Natural killer cell (primary cell): ENCODE measurements at regions not wholly inside any gene's neighbourhood (a gene's known extent, or its start where the extent isn't known, plus 50 kb on each side); places are given as distances from the start of the nearest gene placed in this dataset.

Source experiments
- ATAC-seq, 3 donors: fragments of 150-1000 bp in 2 of 3; fragments of 200-7000 bp in 1 of 3; cut with Tn5 transposase; 1 replicate in 1 of 3; 2 replicates in 2 of 3; pipeline ENCODE4 v1.10.0; 2021; ENCODE audit warnings: mild to moderate bottlenecking in 2 of 3, moderate library complexity in 2 of 3
- DNase-seq, 2 donors: peaks; one replicate each; pipeline versions ENCODE4 v3.0.0 to v3.0.0-alpha.2; 2013 to 2021; ENCODE audit warnings: mixed read lengths in 1 of 2
- H3K27ac ChIP-seq: one replicate; pipeline ENCODE4 v1.5.1; 2013; ENCODE audit warnings: mild to moderate bottlenecking, low read length
- H3K27me3 ChIP-seq: one replicate; pipeline ENCODE4 v1.6.1; 2013; ENCODE audit warnings: low read length; ENCODE audit not compliant: control insufficient read depth, insufficient read depth
- H3K36me3 ChIP-seq: one replicate; pipeline ENCODE4 v1.6.1; 2013; ENCODE audit warnings: low read length; ENCODE audit not compliant: control insufficient read depth, insufficient read depth
- H3K4me1 ChIP-seq: one replicate; pipeline ENCODE4 v1.6.1; 2013; ENCODE audit warnings: low read length; ENCODE audit not compliant: control insufficient read depth, insufficient read depth
- H3K4me3 ChIP-seq: one replicate; pipeline ENCODE4 v1.5.1; 2013; ENCODE audit warnings: low read length
- H3K9me3 ChIP-seq: one replicate; pipeline ENCODE4 v1.6.1; 2013; ENCODE audit warnings: low read length; ENCODE audit not compliant: control insufficient read depth, insufficient read depth
- H3K27ac Mint-ChIP-seq, 2 donors: one replicate each; pipeline ENCODE4 v1.8.0; 2022; ENCODE audit warnings: mild to moderate bottlenecking in 2 of 2, mixed read lengths in 2 of 2, moderate library complexity in 1 of 2
- H3K27me3 Mint-ChIP-seq, 2 donors: one replicate each; pipeline ENCODE4 v1.8.0; 2022; ENCODE audit warnings: low read depth in 2 of 2, mixed read lengths in 2 of 2
- H3K36me3 Mint-ChIP-seq: one replicate; pipeline ENCODE4 v1.8.0; 2022; ENCODE audit warnings: mixed read lengths
- H3K4me1 Mint-ChIP-seq, 2 donors: one replicate each; pipeline ENCODE4 v1.8.0; 2022; ENCODE audit warnings: mixed read lengths in 2 of 2
- H3K4me3 Mint-ChIP-seq: one replicate; pipeline ENCODE4 v1.8.0; 2022; ENCODE audit warnings: mild to moderate bottlenecking, moderate library complexity, mixed read lengths
- H3K9me3 Mint-ChIP-seq, 2 donors: one replicate each; pipeline ENCODE4 v1.8.0; 2022; ENCODE audit warnings: mixed read lengths in 2 of 2
- WGBS: methylation state at CpG from one replicate; pipeline ENCODE4 v1.1.7; 2013; ENCODE audit warnings: missing lambda C conversion rate; ENCODE audit not compliant: insufficient coverage; 5-methylcytosine and 5-hydroxymethylcytosine counted together
- intact Hi-C: fragments of 100-400 bp; cut with micrococcal nuclease; formaldehyde crosslinking; loops from one replicate; pipeline ENCODE4 v1.14.2; 2022
- TF ChIP-seq, protein P1 (sequence below): fragments of 200-600 bp; IDR thresholded peaks from one replicate; pipeline ENCODE4 v1.8.0; 2022; ENCODE audit warnings: antibody characterized with exemption

DNA sequence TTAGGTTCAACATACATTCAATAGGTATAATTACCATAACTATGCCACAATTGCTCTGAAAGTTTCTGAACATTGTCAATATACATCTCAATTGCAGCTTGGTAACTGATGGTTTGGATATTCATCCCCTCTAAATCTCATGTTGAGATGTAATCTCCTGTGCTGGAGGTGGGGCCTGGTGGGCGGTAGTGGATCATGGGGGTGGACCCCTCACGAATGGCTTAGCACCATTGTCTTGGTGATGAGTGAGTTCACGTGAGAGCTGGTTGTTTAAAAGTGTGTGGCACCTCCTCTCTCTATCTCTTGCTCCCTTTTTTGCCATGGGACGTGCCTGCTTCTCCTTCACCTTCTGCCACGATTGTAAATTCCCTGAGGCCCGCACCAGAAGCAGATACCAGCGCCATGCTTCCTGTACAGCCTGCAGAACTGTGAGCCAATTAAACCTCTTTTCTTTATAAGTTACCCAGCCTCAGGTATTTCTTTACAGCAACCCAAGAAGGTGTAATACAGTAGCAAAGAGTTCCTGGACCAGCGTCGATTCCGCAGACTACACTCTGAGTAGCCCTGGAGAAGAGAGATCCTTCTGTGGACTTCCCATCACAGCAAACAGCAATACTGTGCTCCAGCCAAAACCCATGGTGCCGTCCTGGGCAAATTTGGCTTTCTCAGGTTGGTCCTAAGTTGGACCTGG lies 83.8 kb upstream of the GRB10 start:
- ATAC-seq: no peak
- H3K4me1 Mint-ChIP-seq: peaks cover 5 to 8% of the 10 kb centered on the region in 2 donors
- H3K36me3 Mint-ChIP-seq: no peaks in the 10 kb centered on the region
- H3K9me3 ChIP-seq: no peaks in the 10 kb centered on the region
- H3K36me3 ChIP-seq: no peaks in the 10 kb centered on the region
- peaks cover 4 to 8% of the 10 kb centered on the region in 2 donors for H3K27me3 Mint-ChIP-seq
- no peak overlapping the region for H3K4me3 Mint-ChIP-seq
- H3K27ac Mint-ChIP-seq: no peak overlapping the region
- no peak for DNase-seq
- no peak overlapping the region for H3K4me3 ChIP-seq
- no peak overlapping the region for H3K27ac ChIP-seq
- intact Hi-C loops: no loop called here
- no peaks in the 10 kb centered on the region for H3K27me3 ChIP-seq
- no peaks in the 10 kb centered on the region for H3K4me1 ChIP-seq
- no peaks in the 10 kb centered on the region for H3K9me3 Mint-ChIP-seq
- TF ChIP-seq, protein P1, sequence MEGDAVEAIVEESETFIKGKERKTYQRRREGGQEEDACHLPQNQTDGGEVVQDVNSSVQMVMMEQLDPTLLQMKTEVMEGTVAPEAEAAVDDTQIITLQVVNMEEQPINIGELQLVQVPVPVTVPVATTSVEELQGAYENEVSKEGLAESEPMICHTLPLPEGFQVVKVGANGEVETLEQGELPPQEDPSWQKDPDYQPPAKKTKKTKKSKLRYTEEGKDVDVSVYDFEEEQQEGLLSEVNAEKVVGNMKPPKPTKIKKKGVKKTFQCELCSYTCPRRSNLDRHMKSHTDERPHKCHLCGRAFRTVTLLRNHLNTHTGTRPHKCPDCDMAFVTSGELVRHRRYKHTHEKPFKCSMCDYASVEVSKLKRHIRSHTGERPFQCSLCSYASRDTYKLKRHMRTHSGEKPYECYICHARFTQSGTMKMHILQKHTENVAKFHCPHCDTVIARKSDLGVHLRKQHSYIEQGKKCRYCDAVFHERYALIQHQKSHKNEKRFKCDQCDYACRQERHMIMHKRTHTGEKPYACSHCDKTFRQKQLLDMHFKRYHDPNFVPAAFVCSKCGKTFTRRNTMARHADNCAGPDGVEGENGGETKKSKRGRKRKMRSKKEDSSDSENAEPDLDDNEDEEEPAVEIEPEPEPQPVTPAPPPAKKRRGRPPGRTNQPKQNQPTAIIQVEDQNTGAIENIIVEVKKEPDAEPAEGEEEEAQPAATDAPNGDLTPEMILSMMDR: no peak
- 89% methylated on average over 10 of the region's 11 CpGs for WGBS

DNA sequence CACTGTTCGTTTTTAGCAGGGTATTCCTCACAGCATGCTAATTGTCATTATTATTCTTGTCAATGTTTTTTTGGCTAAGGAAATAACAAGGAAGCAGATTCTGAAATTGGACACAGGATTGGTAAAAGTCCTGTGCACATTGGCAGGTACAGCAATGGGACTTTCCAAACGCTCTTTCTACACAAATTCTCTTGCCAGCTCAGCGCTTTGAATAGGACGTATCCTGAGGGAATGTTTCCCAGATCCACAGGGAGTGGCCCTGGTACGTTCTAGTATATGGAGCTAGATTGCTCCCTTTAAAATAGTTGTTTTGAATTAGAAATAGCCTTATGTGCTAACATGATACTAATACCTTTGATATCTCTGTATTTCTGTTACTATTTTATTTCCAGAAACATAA lies 82.8 kb upstream of the GRB10 start:
- WGBS: 79% methylated on average over 4 of the region's 5 CpGs
- DNase-seq (no peak), ATAC-seq (no peak)
- H3K9me3 ChIP-seq: no peaks in the 10 kb centered on the region
- no peak overlapping the region for H3K27ac ChIP-seq
- Mint-ChIP-seq H3K9me3 (no peaks in the 10 kb centered on the region), H3K27ac (no peak overlapping the region), H3K4me1 (peaks cover 5 to 8% of the 10 kb centered on the region in 2 donors), H3K36me3 (no peaks in the 10 kb centered on the region), H3K27me3 (peaks cover 5 to 17% of the 10 kb centered on the region in 2 donors), H3K4me3 (no peak overlapping the region)
- intact Hi-C loops: no loop called here
- H3K27me3 ChIP-seq: no peaks in the 10 kb centered on the region
- H3K36me3 ChIP-seq: no peaks in the 10 kb centered on the region
- H3K4me1 ChIP-seq: no peaks in the 10 kb centered on the region
- H3K4me3 ChIP-seq: no peak overlapping the region
- TF ChIP-seq, protein P1: no peak

DNA sequence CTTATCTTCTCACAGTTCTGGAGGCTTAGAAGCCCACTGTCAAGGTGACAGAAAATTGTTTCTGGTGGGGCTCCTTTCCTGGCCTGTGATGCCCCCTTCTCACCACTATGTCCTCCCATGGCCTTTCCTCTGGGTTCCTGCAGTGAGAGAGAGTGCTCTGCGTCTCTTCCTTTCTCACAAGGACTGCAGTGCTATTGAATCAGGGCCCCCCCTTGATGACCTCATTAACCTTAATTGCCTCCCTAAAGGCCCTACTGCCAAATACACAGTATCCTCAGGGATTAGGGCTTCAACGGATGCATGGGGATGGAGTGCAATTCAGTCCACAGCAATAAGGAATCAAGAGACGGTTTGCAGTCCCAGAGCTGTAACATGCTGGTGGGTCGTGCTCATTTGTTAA lies 82.0 kb upstream of the GRB10 start:
- H3K4me1 Mint-ChIP-seq: peaks cover 5 to 8% of the 10 kb centered on the region in 2 donors
- H3K4me3 ChIP-seq: no peak overlapping the region
- WGBS: 82% methylated on average over 4 of the region's 4 CpGs
- DNase-seq (no peak), ATAC-seq (no peak)
- no peaks in the 10 kb centered on the region for H3K4me1 ChIP-seq
- intact Hi-C loops: no loop called here
- no peak overlapping the region for H3K27ac ChIP-seq
- H3K27me3 Mint-ChIP-seq: peaks cover 6 to 14% of the 10 kb centered on the region in 2 donors
- H3K9me3 ChIP-seq: no peaks in the 10 kb centered on the region
- H3K27ac Mint-ChIP-seq: no peak overlapping the region
- no peaks in the 10 kb centered on the region for H3K27me3 ChIP-seq
- no peaks in the 10 kb centered on the region for H3K36me3 Mint-ChIP-seq
- no peaks in the 10 kb centered on the region for H3K9me3 Mint-ChIP-seq
- no peak overlapping the region for H3K4me3 Mint-ChIP-seq
- TF ChIP-seq, protein P1: no peak
- H3K36me3 ChIP-seq: no peaks in the 10 kb centered on the region

DNA sequence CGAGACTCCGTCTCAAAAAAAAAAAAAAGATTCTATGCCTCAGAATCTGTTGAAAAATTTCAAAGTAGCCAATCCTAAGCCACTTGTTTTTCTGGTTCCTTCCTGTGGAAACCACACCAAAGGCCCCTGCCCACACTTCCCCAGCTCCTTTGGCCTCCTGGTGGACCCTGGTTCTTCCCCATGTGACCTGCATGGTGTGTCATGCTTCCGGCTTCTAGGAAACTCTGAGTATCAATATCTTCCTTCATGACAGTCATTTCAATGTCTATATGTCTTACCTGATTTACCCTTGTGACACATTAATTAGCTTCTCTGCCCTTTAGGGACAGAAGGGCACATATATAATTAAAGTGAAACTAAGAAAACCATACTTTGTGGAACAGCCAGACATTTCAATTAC lies 80.4 kb upstream of the GRB10 start:
- no peak for DNase-seq
- intact Hi-C loops: no loop called here
- H3K9me3 Mint-ChIP-seq: no peaks in the 10 kb centered on the region
- no peaks in the 10 kb centered on the region for H3K4me1 ChIP-seq
- no peaks in the 10 kb centered on the region for H3K36me3 ChIP-seq
- no peak overlapping the region for H3K27ac Mint-ChIP-seq
- no peak overlapping the region for H3K4me3 ChIP-seq
- H3K4me1 Mint-ChIP-seq: peaks cover 5 to 8% of the 10 kb centered on the region in 2 donors
- H3K27me3 Mint-ChIP-seq: peaks cover 3 to 9% of the 10 kb centered on the region in 2 donors
- 29% methylated on average over 3 of the region's 3 CpGs for WGBS
- no peak overlapping the region for H3K27ac ChIP-seq
- no peaks in the 10 kb centered on the region for H3K9me3 ChIP-seq
- no peaks in the 10 kb centered on the region for H3K27me3 ChIP-seq
- no peaks in the 10 kb centered on the region for H3K36me3 Mint-ChIP-seq
- H3K4me3 Mint-ChIP-seq: no peak overlapping the region
- peak in 1 of 3 donors; percentile 37 for ATAC-seq
- TF ChIP-seq, protein P1: no peak
